ENCODE measurements at regions not wholly inside any gene's neighbourhood (a gene's known extent, or its start where the extent isn't known, plus 50 kb on each side); places are given as distances from the start of the nearest gene placed in this dataset.

GRCh38 chr2:207289295-207290018 is 123.7 kb upstream of the KLF7 start:
- no peak for DNase-seq (ENCODE audit: low spot score)

- DNase-seq (ENCODE audit: low spot score), result no peak
Measured at GRCh38 chr2:207290833-207291624, 125.3 kb upstream of the KLF7 start.

DNA sequence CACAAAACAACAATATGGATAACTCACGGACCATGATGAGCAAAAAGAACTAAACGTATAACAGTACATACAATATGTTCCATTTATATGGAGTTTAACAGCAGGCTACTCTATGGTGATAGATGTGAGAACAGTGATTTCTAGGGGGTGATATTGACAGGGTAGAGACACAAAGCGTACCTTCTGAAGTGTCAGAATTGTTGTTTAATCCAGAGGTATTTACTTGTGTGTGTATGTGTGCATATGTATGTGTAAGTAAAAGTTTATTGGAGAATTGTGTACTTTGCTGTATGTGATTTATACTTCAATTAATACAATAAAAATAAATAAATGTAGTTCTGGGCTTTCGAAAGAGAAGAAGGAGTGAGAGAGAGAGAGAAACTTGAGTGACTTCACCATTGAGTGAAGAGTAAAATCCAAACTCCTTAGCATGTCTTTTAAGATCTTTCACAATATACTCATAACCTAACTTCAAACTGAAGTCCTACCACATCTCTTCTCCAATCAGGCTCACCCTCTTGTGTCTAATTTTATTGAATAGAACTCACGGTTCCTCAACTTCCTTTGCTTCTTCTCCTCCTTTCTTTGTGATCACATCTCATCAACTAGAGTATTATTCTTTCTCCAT is 126.0 kb upstream of the KLF7 start:
- DNase-seq (ENCODE audit: low spot score), result no peak

GRCh38 chr2:207296265-207296948 is 130.7 kb upstream of the KLF7 start:
- no peak for DNase-seq (ENCODE audit: low spot score)

DNA sequence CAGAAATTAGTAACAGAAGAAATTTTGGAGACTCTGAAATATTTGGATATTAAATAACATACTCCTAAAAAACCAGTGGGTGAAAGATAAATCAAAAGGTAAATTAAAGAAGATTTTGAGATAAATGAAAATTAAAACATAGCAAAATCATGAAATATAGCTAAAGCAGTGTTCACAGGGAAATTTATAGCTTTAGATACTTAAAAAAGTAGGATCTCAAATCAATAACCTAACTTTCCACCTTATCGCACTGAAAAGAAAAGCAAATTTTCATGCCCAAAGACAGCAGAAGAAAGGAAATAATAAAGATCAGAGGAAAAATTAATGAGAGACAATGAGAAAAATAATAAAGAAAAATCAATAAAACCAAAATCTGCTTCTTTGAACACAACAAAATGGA is 135.1 kb upstream of the KLF7 start:
- DNase-seq (ENCODE audit: low spot score), result no peak

- no peak for DNase-seq (ENCODE audit: low spot score)
Measured at GRCh38 chr2:207304761-207305160, 139.0 kb upstream of the KLF7 start.

GRCh38 chr2:207308519-207309224 is 142.9 kb upstream of the KLF7 start:
- no peak for DNase-seq (ENCODE audit: low spot score)

DNA sequence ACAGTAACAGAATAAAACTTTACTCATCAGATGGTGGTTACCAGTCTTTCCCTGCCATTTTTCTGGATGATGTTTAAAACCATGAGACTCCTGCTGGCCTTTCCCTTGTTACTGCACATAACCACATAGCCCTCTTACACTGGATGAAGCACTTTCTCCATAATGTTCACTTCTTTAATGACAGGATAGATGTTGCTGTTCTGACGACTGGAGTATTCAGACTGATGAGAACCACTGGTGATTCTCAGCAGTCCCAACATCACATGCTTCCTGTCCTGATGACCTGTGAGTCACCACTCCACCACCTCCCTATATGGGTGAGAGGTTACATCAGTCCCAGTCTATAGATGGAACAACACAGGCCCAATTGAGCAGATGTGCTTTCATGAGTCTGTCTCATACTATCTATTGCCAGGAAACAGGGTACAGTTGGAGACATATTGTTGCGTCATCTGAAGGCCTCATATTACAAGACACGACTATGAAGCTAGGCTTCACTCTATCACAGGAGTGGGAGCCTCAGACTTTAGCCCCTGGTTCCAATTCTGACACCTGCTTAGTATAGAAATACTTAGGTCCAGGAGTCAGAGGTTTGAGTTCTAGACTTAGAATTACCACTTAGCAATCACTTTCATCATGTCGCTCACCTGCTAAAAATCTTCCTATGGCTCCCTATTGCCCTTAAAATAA is 145.7 kb upstream of the KLF7 start:
- DNase-seq (ENCODE audit: low spot score), result peak; percentile 14

- no peak for DNase-seq (ENCODE audit: low spot score)
Measured at GRCh38 chr2:207312006-207312356, 146.2 kb upstream of the KLF7 start.

DNA sequence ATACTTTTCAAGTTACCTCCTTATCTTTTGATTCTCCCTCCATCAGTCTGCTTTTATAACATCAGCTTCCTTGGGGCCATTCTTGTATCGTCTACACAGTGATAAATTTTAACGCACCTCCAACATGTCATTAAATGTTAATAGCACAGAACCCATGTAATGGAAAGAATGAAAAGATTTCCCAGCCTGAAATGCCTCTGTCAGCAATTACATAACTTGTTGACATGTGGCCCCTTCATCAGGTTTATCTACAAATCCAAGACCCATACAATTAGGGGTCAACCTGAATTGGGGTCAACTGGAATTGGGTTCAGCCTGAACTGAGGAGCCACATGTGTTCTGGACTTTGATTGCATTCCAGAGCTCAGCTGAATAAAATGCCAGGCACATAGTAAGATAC is 148.2 kb upstream of the KLF7 start:
- DNase-seq (ENCODE audit: low spot score), result no peak

GRCh38 chr2:207315131-207315530 is 149.4 kb upstream of the KLF7 start:
- DNase-seq (ENCODE audit: low spot score), result no peak

- DNase-seq (ENCODE audit: low spot score), result no peak
Measured at GRCh38 chr2:207316484-207316883, 150.7 kb upstream of the KLF7 start.

DNA sequence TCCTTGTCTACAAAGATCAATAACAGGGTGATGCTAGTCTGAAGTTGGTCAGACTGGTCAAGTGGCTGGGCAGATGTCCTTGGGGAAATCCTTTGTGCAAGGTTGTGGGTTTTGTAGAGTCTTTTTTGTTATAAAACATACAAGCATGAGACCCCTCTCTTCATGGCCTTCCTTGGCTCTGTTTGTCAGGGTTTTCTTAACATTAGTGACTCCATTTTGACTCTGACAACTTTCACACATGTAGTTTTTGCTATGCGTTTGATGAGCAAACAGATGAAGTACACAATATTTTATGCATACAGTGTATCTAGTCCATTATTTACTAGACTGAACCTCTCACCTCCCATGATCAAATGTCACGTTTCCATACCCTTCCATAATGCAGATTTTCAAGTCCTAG is 151.2 kb upstream of the KLF7 start:
- DNase-seq (ENCODE audit: low spot score), result no peak

- no peak for DNase-seq (ENCODE audit: low spot score)
Measured at GRCh38 chr2:207317378-207317984, 151.7 kb upstream of the KLF7 start.

- DNase-seq (ENCODE audit: low spot score), result no peak
Measured at GRCh38 chr2:207318181-207318628, 152.5 kb upstream of the KLF7 start.

- no peak for DNase-seq (ENCODE audit: low spot score)
Measured at GRCh38 chr2:207319316-207319715, 153.6 kb upstream of the KLF7 start.

- DNase-seq (ENCODE audit: low spot score), result no peak
Measured at GRCh38 chr2:207320381-207321159, 154.8 kb upstream of the KLF7 start.

DNA sequence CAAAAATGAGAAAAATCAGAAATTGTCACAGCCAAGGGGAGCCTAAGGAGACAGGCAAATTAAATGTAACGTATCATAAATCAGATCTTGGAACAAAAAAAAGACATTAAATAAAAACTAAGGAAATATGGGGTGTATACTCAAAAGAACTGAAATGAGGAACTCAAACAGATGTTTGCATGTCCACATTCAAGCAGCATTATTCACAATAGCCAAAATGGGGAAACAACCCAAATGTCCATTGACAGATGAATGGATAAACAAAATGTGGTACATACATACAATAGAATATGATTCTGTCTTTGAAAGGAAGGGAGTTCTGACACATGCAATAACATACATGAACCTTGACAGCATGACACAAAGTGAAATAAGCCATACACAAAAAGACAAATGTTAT is 155.8 kb upstream of the KLF7 start:
- no peak for DNase-seq (ENCODE audit: low spot score)

DNA sequence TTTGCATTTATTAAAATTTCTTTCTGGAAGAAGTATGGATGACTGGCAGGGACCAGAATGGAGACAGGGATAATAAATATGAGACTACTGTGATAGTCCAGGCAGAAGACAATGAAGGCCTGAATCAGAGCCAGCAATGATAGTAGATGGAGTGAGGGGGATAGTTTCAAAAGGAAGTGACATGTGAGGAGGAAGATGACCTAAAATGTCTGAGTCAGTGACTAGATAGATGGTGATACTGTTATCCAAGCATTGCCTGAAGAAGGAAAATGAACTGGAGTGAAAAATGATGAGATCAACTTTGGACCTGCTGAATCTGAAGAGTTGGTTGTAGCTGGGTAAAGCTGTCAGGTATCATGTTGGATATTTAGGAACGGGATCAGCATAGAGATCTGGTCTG is 158.3 kb upstream of the KLF7 start:
- DNase-seq (ENCODE audit: low spot score), result no peak

GRCh38 chr2:207327513-207327912 is 161.8 kb upstream of the KLF7 start:
- no peak for DNase-seq (ENCODE audit: low spot score)
